Bronchial epithelial cell (primary cell): ENCODE measurements at regions not wholly inside any gene's neighbourhood (a gene's known extent, or its start where the extent isn't known, plus 50 kb on each side); places are given as distances from the start of the nearest gene placed in this dataset.

Experiments used
- DNase-seq: peaks from one replicate; pipeline ENCODE4 v3.0.0-alpha.2; 2010; ENCODE audit warnings: low read depth
- FAIRE-seq: peaks from 2 replicates; lab custom pipeline; 2011; peaks lifted over from hg19 to GRCh38; lab: Jason Lieb, UNC
- H3K27me3 ChIP-seq: 2 replicates; pipeline ENCODE4 v1.5.1; 2011; ENCODE audit warnings: low read length; ENCODE audit not compliant: control insufficient read depth, insufficient read depth
- H3K36me3 ChIP-seq: 2 replicates; pipeline ENCODE4 v1.5.1; 2011; ENCODE audit warnings: low read length; ENCODE audit not compliant: control insufficient read depth, insufficient read depth
- H3K4me3 ChIP-seq: 2 replicates; pipeline ENCODE4 v1.5.1; 2011; ENCODE audit warnings: mild to moderate bottlenecking, low read depth, low read length, control low read depth
- TF ChIP-seq, protein P1 (sequence below): IDR thresholded peaks from 2 replicates; pipeline ENCODE4 v1.5.1; 2011; ENCODE audit warnings: mild to moderate bottlenecking, moderate library complexity, low read length, control low read depth, inconsistent platforms; ENCODE audit not compliant: insufficient read depth, severe bottlenecking

DNA sequence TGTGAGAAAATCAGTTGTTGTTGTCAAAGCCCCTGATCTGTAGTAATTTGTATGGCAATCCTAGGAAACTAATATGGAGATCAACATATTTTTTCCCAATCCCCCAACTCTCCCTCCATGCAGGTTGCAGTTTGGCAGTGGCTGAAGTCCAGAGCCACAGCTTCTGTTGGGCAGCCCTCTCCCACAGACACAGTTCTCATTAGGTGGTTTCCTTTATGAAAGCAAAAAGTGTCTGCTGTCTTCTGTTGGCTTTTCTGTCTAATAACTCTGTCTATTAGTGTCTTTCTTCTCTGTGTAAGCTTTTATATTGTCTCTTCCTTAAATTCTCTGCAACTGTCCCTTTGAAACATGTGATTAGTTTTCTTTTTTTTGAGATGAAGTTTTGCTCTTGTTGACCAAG lies 914.3 kb upstream of the NCAM2 start:
- FAIRE-seq (no peak), DNase-seq (no peak)
- Histone ChIP-seq H3K4me3 (no peak overlapping the region), H3K27me3 (no peaks in the 10 kb centered on the region), H3K36me3 (no peaks in the 10 kb centered on the region)
- TF ChIP-seq, protein P1, sequence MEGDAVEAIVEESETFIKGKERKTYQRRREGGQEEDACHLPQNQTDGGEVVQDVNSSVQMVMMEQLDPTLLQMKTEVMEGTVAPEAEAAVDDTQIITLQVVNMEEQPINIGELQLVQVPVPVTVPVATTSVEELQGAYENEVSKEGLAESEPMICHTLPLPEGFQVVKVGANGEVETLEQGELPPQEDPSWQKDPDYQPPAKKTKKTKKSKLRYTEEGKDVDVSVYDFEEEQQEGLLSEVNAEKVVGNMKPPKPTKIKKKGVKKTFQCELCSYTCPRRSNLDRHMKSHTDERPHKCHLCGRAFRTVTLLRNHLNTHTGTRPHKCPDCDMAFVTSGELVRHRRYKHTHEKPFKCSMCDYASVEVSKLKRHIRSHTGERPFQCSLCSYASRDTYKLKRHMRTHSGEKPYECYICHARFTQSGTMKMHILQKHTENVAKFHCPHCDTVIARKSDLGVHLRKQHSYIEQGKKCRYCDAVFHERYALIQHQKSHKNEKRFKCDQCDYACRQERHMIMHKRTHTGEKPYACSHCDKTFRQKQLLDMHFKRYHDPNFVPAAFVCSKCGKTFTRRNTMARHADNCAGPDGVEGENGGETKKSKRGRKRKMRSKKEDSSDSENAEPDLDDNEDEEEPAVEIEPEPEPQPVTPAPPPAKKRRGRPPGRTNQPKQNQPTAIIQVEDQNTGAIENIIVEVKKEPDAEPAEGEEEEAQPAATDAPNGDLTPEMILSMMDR = no peak

DNA sequence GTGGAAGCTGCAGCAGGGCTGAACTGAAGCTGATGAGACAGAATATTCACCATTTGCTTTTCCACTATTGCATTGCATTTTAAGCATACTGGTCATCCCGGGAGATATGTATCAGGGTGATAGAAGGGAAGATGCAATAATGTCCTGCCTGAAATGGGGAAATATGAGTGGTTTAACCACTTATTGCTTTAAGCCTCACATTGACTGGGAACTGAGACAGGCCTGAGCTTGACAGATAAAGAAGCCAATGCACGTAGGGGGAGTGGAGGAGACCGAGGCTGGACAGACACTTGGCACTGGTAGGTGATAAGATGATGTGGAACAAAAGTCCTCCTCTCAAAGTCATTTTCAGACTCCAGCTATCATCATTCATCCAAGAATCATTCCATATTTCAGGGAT lies 911.7 kb upstream of the NCAM2 start:
- DNase-seq = no peak
- TF ChIP-seq, protein P1 = no peak

DNA sequence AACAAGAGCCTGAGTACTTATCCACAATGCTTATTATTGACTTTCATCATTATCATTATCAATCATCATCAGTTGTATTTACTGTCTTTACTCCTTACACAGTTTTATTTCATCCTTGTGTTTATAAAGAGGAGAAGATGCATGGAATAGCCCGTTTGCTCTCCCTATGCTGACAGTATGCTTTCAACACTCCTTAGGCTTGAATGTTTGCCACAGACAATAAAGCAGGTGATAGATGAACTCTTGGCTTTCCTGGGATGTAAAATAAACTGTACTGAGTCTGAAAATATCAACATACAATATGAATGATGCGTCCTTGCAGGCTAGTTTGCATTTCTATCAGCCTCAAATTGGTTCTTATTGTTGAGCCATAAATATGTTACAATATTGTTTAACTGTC lies 891.8 kb upstream of the NCAM2 start:
- Histone ChIP-seq H3K27me3 (no peaks in the 10 kb centered on the region), H3K36me3 (no peaks in the 10 kb centered on the region), H3K4me3 (no peak overlapping the region)
- FAIRE-seq = no peak
- TF ChIP-seq, protein P1 = no peak
- no peak for DNase-seq

More for the DNA sequence above, 911.7 kb upstream of the NCAM2 start:
- no peak overlapping the region for H3K4me3 ChIP-seq
- H3K27me3 ChIP-seq = no peaks in the 10 kb centered on the region
- H3K36me3 ChIP-seq = no peaks in the 10 kb centered on the region
- no peak for FAIRE-seq

DNA sequence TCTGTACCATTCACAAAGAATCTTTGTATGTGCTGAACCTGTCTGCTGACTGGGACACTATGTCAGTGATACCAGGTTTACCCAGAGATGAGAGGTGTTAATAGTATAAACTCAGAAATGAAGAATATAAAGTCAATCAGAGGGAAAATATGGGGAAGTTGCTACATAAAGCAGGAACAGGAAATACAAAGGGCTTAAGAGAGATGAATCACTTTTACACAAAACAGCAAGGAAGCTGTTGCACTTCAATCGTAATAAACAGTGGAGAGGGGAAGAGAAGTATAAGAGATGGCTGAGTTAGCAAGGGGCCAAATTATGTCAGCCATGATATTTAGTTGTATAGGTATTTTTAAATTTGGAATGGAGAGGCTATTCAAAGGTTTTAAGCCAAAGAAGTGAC lies 890.2 kb upstream of the NCAM2 start:
- TF ChIP-seq, protein P1 = no peak
- FAIRE-seq = no peak
- H3K4me3 ChIP-seq = no peak overlapping the region

DNA sequence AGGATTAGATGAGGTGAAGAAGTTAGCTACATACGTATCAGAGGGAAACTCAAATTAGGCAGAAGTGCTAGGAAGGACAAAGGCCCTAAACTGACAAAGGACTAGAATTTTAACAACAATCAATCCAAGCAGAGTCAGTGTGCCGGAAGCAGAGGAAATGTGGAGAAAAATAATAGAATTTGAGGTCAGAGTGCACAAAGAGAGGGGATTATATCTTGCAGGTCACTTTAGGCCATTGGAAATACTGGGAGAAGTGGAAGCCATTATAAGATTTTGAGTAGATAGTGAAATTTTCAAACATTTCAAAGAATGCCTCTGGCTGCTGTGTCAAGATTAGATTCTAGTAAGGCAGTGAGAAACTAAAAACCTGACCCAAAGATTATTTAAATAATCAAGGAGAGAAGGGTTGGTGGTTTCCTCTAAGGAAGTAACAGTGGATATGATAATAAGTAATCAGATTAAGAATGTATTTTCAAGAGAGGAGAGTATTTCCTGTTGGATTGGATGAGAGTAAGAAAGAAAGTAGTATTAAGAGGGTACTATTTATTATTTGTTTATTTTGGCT lies 889.2 kb upstream of the NCAM2 start:
- no peak overlapping the region for H3K4me3 ChIP-seq
- TF ChIP-seq, protein P1 = no peak
- no peak for DNase-seq

More for the DNA sequence above, 890.2 kb upstream of the NCAM2 start:
- H3K36me3 ChIP-seq = no peaks in the 10 kb centered on the region
- no peaks in the 10 kb centered on the region for H3K27me3 ChIP-seq
- DNase-seq = no peak

DNA sequence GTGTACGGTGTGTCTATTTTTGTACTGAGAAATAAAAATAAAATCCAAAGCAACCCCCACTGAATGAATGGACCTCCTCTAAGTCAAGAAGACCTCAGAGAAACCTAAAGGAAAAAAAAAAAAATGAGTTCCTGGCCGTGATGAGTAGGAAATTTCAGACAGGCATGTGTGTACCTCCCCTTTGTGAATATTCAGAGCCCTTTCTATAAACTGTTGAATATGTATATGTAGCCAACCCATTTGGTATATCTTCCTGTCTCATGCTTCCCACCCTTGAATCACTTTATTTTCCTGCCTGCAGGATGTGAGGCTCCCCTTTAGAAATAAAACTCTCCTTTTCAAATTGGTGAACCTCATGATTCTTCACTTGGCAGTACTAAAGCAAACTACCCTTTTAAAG lies 887.8 kb upstream of the NCAM2 start:
- FAIRE-seq = no peak
- Histone ChIP-seq H3K27me3 (no peaks in the 10 kb centered on the region), H3K4me3 (no peak overlapping the region), H3K36me3 (no peaks in the 10 kb centered on the region)
- TF ChIP-seq, protein P1 = no peak
- no peak for DNase-seq

More for the DNA sequence above, 889.2 kb upstream of the NCAM2 start:
- no peak for FAIRE-seq
- H3K36me3 ChIP-seq = no peaks in the 10 kb centered on the region
- H3K27me3 ChIP-seq = no peaks in the 10 kb centered on the region
